H1 (cell line): ENCODE measurements at regions not wholly inside any gene's neighbourhood (a gene's known extent, or its start where the extent isn't known, plus 50 kb on each side); places are given as distances from the start of the nearest gene placed in this dataset.

Experiments
- BACH1 ChIP-seq: IDR thresholded peaks from 2 replicates; pipeline ENCODE4 v1.6.1; 2012; ENCODE audit warnings: low read length, improper control_type of control experiment
- MAX ChIP-seq: IDR thresholded peaks from 2 replicates; pipeline ENCODE4 v1.6.1; 2012; ENCODE audit warnings: inconsistent platforms
- POLR2A ChIP-seq, 2 experiments: IDR thresholded peaks; 1 replicate in 1 of 2; 2 replicates in 1 of 2; pipeline ENCODE4 v1.6.1; 2011; ENCODE audit warnings: low read depth in 2 of 2, low read length in 2 of 2, mild to moderate bottlenecking in 2 of 2; ENCODE audit errors: control extremely low read depth in 1 of 2
- POLR2AphosphoS5 ChIP-seq: IDR thresholded peaks from 2 replicates; pipeline ENCODE4 v1.6.1; 2011; ENCODE audit warnings: low read depth, low read length
- RBBP5 ChIP-seq: IDR thresholded peaks from 2 replicates; pipeline ENCODE4 v1.7.1; 2012; ENCODE audit warnings: low read depth, mild to moderate bottlenecking, inconsistent platforms, low read length, moderate library complexity, borderline replicate concordance
- SAP30 ChIP-seq: fragments of 300-600 bp; sonication (generic); IDR thresholded peaks from 2 replicates; pipeline ENCODE4 v1.7.1; 2012; ENCODE audit warnings: low read length, moderate library complexity, mild to moderate bottlenecking, inconsistent platforms; ENCODE audit not compliant: insufficient read depth, insufficient replicate concordance

- TF ChIP-seq POLR2A (IDR thresholded peaks at IDR 0.05; ENCODE audit: control extremely low read depth in 1 of 2, low read depth in 2 of 2, low read length in 2 of 2) (no peak), MAX (no peak), RBBP5 (no peak), SAP30 (no peak), POLR2AphosphoS5 (no peak), BACH1 (no peak)
Observed at GRCh38 chr6:100305209-100305869, 159.4 kb downstream of the SIM1 start.
